ENCODE measurements at regions not wholly inside any gene's neighbourhood (a gene's known extent, or its start where the extent isn't known, plus 50 kb on each side); places are given as distances from the start of the nearest gene placed in this dataset.

DNA sequence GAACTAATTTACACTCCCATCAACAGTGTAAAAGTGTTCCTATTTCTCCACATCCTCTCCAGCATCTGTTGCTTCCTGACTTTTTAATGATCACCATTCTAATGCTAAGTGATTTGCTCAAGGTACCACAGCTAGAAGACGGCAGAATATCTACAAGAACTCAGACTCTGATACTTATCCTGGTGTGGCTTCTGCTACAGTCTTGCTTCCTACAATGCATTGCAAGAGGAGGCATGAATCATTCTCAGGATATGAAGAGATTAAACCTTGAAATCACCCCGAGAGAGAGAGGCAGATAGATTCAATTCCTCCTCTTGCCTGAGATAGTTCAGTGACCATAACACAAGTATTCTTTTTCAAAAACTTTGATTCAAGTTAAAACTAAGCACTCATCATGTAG lies 306.4 kb downstream of the TBC1D4 start:
- TF ChIP-seq, protein P1, sequence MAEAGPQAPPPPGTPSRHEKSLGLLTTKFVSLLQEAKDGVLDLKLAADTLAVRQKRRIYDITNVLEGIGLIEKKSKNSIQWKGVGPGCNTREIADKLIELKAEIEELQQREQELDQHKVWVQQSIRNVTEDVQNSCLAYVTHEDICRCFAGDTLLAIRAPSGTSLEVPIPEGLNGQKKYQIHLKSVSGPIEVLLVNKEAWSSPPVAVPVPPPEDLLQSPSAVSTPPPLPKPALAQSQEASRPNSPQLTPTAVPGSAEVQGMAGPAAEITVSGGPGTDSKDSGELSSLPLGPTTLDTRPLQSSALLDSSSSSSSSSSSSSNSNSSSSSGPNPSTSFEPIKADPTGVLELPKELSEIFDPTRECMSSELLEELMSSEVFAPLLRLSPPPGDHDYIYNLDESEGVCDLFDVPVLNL (CRISPR knock-in tag; IDR thresholded peaks at IDR 0.05; ENCODE audit: borderline replicate concordance, low read depth), result no peak
- TF ChIP-seq, protein P2, sequence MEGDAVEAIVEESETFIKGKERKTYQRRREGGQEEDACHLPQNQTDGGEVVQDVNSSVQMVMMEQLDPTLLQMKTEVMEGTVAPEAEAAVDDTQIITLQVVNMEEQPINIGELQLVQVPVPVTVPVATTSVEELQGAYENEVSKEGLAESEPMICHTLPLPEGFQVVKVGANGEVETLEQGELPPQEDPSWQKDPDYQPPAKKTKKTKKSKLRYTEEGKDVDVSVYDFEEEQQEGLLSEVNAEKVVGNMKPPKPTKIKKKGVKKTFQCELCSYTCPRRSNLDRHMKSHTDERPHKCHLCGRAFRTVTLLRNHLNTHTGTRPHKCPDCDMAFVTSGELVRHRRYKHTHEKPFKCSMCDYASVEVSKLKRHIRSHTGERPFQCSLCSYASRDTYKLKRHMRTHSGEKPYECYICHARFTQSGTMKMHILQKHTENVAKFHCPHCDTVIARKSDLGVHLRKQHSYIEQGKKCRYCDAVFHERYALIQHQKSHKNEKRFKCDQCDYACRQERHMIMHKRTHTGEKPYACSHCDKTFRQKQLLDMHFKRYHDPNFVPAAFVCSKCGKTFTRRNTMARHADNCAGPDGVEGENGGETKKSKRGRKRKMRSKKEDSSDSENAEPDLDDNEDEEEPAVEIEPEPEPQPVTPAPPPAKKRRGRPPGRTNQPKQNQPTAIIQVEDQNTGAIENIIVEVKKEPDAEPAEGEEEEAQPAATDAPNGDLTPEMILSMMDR (IDR thresholded peaks at IDR 0.05), result no peak
- TF ChIP-seq HMGA2 (CRISPR knock-in tag; IDR thresholded peaks at IDR 0.05) (no peak), ZNF232 (CRISPR knock-in tag; IDR thresholded peaks at IDR 0.05) (no peak), SOX15 (CRISPR knock-in tag; IDR thresholded peaks at IDR 0.05) (no peak), IRF2 (CRISPR knock-in tag; IDR thresholded peaks at IDR 0.05; ENCODE audit: borderline replicate concordance, low read depth) (no peak), JAZF1 (CRISPR knock-in tag; IDR thresholded peaks at IDR 0.05) (no peak), ZNF396 (CRISPR knock-in tag; IDR thresholded peaks at IDR 0.05; ENCODE audit: borderline replicate concordance) (no peak), CREB1 (CRISPR knock-in tag; IDR thresholded peaks at IDR 0.05) (no peak)
- TF ChIP-seq, protein P3, sequence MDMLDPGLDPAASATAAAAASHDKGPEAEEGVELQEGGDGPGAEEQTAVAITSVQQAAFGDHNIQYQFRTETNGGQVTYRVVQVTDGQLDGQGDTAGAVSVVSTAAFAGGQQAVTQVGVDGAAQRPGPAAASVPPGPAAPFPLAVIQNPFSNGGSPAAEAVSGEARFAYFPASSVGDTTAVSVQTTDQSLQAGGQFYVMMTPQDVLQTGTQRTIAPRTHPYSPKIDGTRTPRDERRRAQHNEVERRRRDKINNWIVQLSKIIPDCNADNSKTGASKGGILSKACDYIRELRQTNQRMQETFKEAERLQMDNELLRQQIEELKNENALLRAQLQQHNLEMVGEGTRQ (CRISPR knock-in tag; IDR thresholded peaks at IDR 0.05), result no peak
- TF ChIP-seq, protein P4, sequence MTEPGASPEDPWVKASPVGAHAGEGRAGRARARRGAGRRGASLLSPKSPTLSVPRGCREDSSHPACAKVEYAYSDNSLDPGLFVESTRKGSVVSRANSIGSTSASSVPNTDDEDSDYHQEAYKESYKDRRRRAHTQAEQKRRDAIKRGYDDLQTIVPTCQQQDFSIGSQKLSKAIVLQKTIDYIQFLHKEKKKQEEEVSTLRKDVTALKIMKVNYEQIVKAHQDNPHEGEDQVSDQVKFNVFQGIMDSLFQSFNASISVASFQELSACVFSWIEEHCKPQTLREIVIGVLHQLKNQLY (CRISPR knock-in tag; IDR thresholded peaks at IDR 0.05), result no peak

Measured in WTC11 (cell line).